SHP77 (cell line): ENCODE measurements at regions not wholly inside any gene's neighbourhood (a gene's known extent, or its start where the extent isn't known, plus 50 kb on each side); places are given as distances from the start of the nearest gene placed in this dataset.

Experiments
- DNase-seq, 2 experiments: peaks; one replicate each; lab custom pipeline; 2025; lab: John Stamatoyannopoulos, UW

GRCh38 chr21:31566064-31566463, 93.4 kb upstream of the SOD1 start:
- no peak for DNase-seq

- DNase-seq = no peak
Observed at GRCh38 chr21:31564439-31564838, 95.1 kb upstream of the SOD1 start.

DNA sequence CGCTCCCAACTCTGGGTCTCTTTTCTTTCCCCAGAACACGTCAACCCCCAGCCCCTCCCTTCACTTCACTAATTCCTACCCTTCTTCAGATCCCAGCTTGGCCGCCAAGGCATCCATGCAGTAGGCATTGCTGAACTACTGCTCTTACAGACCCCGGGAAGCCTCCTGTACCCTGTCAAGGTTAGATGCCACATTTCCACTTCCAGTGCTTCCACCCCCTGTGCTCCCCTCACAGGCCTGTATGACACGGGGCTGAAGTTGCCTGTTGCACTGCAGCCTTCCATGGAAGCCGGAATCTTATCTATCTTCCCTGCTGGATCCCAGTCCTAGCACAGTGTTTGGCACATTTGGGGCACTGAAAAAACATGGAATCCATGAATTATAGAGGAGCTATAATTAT, 99.0 kb upstream of the SOD1 start:
- no peak for DNase-seq

DNA sequence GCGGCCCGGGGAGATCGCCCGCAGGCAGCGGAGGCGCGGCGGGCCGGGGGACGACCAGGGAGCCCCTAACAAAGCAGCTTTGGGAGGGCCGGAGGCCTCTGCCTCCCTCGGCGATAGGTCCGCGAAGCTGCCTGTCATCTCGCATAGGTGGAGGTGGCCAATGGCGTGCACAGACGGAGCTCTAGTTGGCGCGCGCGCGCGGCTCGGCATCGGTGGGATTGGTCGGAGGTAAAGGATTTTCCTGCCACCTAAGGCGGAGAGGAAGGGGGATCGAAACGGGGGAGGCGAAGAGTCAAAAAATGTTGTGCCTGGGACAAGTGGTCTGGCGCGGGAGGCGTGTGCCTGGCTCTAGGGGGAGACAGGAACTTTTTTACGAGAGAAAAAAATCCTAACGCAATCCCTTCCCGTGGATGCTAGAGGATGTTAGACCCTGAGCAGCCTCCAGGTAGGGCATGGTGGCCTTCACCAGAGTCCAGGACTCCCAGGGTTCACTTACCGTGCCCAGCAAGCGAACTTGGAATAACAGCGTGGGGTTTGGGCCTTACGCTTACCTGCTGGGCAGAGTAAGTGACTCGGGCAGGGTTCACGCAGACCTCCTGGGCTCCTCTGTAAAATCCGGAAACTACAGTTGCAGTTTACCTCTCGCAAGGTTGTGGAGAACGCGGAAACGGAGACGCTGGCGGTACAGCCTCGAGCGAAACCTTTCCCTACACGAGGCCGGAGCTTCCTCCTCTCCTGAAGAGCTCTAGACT, 99.9 kb upstream of the SOD1 start:
- DNase-seq = peak; percentile 78 to 83

DNA sequence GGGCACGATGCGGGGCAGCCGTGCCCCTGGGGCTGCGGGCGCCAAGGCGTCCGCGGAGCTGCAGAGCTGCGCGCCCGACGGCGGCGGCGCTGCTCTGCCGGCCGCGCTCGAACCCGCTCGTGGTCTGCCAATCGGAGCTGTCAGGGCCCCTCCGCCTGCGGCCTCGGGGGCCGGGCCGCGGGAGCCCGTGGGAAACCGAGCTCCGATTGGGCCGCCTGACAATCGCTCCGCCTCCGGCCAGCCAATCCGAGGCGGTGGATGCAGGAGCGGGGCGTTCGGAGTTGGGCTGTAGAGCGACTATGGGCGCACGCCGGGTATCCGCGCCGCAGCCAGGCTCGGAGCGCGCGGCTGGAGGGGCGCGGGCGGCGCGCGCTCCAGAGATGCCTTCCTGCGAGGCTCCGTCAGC, 100.5 kb upstream of the SOD1 start:
- DNase-seq = peak; percentile 77 to 79

- peak in 1 of 2 experiments; percentile 21 for DNase-seq
Observed at GRCh38 chr21:31558189-31558961, 101.1 kb upstream of the SOD1 start.

DNA sequence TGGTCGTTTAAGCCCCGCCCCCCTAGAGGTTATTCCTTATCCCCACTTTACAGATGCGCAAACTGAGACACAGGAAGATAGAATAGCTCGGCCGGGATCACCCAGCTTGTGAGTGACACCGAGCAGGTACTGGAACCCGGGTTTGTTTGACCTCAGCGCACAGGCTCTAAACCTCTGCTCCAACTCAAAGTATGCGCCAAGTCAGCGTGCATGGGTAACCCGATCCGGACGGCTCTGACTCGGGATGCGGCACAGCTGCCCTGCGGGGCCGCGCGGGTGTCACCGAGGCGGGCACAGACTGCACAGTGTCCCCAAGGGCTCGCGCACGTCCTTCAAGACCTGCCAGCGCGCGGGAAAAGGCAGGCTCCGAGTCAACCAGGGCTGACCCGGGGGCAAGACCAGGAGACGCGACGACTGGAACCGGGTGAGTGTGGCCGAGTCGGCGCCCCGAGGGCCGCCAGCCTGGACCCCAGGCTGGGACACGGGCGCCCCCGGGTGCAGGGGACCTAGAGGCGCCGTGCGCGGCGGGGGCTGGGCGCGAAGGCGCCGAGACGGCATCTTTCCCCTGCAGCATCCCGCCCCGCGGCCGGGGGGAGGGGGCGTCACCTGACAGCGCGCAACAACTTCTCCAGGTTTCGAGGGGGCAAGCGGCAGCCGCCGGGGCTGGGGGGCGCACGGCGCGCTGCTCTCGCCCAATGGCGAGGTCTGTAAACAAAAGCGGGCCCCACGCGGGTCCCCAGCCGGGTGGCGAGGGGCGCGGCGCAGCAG, 101.9 kb upstream of the SOD1 start:
- peak in 1 of 2 experiments; percentile 19 for DNase-seq

GRCh38 chr21:31556662-31557061, 102.8 kb upstream of the SOD1 start:
- DNase-seq = no peak

- DNase-seq = no peak
Observed at GRCh38 chr21:31555741-31556191, 103.7 kb upstream of the SOD1 start.

DNA sequence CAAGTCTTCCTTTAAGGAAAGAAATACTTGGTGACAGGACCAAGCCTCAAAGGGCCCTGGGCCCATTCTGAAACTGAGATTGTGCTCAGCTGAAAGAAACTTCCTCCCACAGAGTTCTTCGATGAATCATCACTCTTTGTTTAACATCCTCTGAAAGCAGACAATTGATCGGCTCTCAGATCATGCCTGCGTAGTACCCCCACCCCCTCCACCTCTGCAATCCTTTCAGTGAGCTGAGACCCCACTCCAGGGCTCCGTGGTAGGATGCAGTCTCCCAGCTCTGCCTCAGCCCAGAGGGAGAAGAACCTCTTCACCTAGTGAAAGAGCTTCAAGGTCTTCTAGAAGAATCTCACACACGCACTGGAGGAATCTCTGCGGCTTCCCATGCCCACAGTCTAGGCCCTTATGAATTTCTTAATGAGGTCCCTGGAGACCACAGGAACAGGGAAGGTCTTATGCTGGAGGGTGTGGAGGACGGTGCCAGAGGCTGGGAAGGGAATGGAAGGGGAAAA, 104.9 kb upstream of the SOD1 start:
- no peak for DNase-seq

GRCh38 chr21:31553926-31554325, 105.6 kb upstream of the SOD1 start:
- DNase-seq = no peak

DNA sequence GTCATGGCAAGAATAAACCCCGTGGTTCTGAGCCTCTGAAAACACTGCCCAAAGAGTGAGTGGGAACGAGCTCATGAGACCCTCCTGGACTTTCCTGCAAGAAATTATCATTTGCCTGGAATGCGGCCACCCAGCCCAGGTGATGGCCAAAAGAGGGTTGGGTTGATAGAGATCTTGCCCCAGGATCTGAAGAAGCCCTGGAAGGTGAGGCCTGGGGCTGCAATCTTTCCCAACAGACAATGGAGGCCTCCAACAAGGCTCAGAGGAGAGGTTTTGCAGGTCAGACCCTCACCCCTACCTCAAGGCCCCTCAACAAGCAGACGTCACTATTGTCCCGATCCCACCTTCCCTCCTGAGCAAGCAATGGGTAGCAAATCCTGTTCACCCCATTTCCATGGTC, 106.0 kb upstream of the SOD1 start:
- no peak for DNase-seq

DNA sequence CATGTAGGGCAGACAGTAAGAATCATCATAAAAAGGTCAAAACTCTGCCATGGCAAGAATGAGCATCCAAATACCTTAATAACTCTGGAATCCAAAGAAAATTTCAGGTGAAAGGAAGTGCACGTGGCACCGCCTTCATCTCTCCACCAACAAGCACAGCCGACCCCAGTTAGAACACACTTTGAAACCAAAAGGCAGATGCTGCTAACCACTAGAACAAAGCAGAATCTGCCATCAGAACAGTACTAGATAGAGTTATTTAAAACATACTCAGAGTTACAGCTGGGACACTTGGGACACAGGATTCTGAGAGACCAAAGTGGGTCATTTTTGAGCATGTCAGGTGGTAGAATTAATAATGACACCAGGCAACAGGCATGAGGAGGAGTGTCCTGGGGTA, 106.7 kb upstream of the SOD1 start:
- DNase-seq = no peak

- no peak for DNase-seq
Observed at GRCh38 chr21:31550070-31550469, 109.4 kb upstream of the SOD1 start.

GRCh38 chr21:31548688-31549087, 110.8 kb upstream of the SOD1 start:
- DNase-seq = no peak

GRCh38 chr21:31546443-31547170, 112.9 kb upstream of the SOD1 start:
- no peak for DNase-seq

DNA sequence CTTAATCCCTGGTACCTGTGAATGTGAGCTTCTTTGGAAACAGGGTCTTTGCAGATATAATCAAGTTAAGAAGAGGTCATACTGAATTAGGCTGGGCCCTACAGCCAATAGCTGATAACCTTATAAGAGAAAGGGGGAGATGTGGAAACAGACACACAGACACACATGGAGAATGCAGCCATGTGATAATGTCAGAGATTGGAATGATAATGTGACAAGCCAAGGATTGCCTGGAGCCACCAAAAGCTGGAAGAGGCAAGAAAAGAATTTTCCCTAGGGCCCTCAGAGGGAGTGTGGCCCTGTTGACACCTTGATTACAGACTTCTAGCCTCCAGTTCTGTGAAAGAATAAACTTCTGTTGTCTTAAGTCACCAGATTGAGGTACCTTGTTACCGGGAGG, 114.5 kb upstream of the SOD1 start:
- no peak for DNase-seq

- no peak for DNase-seq
Observed at GRCh38 chr21:31543191-31543590, 116.3 kb upstream of the SOD1 start.

DNA sequence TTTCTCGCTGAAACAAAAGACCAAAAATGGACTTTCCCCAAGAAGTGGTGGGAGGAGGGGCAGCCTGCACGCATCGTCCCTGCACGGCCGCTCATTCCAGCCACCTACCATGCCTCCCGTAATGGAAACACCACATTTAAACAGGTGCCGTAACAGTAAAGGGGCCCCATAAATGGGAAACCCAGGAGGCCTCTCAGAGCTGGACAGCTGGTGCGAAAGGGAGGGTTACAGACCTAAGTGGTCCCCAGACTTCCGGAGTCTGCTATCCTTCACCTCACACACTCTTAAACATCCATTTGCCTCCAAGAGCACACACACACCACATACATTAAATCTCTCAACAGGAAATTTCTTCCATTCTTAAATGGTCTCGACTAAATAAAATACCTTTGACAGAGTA, 120.7 kb upstream of the SOD1 start:
- DNase-seq = no peak

DNA sequence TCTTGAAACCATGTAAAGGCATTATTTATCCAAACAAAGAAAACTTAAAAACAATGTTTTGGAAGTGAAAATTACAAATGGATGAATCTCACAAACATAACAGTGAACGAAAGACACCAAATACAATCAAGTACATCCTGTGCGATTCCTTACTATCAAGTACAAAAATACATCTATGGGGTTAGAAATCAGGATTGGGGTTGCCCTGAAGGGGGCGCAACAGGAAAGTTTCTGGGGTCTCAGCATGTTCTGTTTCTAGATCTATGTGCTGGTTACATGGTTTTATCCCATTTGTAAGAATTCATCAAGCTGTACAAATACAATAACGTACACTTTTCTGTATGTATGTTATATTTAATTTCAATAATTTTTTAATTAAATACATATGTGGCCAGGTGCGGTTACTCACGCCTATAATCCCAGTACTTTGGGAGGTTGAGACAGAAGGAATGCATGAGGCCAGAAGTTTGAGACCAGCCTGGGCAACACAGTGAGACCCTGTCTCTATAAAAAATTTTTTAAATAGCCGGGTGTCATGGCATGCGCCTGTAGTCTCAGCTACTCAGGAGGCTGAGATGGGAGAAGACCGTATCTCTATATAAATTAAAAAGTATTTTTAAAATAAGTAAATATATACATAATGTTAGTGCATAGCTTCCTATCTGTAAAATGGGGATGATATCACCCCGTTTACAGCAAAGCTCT, 121.5 kb upstream of the SOD1 start:
- no peak for DNase-seq

DNA sequence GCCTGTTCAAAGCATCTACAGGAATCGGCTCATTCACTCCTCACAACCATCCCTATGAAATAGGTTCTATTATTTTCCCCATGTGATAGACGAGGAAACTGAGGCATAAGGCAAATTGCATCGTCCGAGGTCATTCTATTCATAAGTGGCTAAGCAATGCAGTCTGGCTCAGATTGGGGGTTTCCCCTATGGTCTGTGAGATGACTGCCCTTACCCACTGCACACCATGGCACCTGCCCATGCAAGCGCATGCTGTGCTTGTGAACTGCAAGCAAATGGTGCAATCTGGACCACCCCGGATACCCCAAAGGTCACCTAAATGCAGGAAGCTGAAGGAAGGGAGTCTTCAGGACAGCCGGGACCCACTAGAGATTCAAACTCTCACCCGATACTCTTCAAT, 123.4 kb upstream of the SOD1 start:
- DNase-seq = no peak
